GM18505 (cell line): ENCODE measurements at regions not wholly inside any gene's neighbourhood (a gene's known extent, or its start where the extent isn't known, plus 50 kb on each side); places are given as distances from the start of the nearest gene placed in this dataset.

Source experiments
- ATAC-seq: cut with Tn5 transposase; IDR thresholded peaks from one replicate; pipeline ENCODE4 v1.9.1; 2021; ENCODE audit not compliant: unreplicated experiment
- POLR2A ChIP-seq: IDR thresholded peaks from 4 replicates; pipeline ENCODE4 v1.6.1; 2011; ENCODE audit warnings: borderline replicate concordance; ENCODE audit not compliant: insufficient read depth, insufficient read length; ENCODE audit errors: extremely low read depth

- TF ChIP-seq POLR2A: no peak
- ATAC-seq: no peak
Observed at GRCh38 chr15:69805248-69805953, 292.3 kb downstream of the TLE3 start.

- no peak for ATAC-seq
- TF ChIP-seq POLR2A: no peak
Observed at GRCh38 chr15:69806287-69806915, 291.3 kb downstream of the TLE3 start.

DNA sequence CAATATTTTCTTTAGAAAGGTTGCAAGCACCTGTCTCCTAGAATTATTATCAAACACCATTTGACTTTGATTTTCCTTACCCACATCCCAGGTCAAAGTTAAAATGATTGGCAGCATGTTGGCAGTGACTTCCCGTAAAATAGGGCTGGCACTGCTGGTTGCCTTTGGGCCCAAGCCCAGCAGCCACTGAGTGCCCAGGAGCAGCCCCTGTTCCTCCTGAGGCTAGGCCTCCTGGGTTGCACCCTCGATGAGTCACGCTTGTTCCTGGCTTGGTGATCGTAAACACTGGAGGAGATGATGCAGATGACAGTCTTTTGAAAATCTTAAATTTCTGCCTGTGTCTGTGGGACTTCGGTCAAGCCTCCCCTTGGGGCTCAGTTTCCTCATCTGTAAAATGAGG is 290.0 kb downstream of the TLE3 start:
- TF ChIP-seq POLR2A: no peak
- no peak for ATAC-seq

GRCh38 chr15:69808756-69809155 is 289.0 kb downstream of the TLE3 start:
- no peak for TF ChIP-seq POLR2A
- ATAC-seq: no peak

DNA sequence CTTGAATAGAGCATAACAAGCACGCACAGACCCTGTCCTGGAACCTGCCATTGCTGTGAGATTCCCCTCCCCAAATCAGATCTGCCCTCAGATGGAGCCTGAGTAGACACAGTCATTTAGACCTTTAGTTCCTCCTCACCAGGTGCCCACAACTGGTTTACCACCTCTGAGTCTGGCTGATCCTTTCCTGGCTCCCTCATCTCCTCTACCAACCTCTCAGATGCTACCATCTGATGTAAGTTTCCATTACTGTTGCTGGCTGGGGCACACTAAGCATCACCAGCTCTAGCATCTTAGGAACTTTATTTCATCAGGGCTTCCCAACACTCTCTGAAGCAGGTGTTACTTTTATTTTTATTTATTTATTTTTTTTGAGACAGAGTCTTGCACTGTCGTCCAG is 288.3 kb downstream of the TLE3 start:
- ATAC-seq: no peak
- no peak for TF ChIP-seq POLR2A

DNA sequence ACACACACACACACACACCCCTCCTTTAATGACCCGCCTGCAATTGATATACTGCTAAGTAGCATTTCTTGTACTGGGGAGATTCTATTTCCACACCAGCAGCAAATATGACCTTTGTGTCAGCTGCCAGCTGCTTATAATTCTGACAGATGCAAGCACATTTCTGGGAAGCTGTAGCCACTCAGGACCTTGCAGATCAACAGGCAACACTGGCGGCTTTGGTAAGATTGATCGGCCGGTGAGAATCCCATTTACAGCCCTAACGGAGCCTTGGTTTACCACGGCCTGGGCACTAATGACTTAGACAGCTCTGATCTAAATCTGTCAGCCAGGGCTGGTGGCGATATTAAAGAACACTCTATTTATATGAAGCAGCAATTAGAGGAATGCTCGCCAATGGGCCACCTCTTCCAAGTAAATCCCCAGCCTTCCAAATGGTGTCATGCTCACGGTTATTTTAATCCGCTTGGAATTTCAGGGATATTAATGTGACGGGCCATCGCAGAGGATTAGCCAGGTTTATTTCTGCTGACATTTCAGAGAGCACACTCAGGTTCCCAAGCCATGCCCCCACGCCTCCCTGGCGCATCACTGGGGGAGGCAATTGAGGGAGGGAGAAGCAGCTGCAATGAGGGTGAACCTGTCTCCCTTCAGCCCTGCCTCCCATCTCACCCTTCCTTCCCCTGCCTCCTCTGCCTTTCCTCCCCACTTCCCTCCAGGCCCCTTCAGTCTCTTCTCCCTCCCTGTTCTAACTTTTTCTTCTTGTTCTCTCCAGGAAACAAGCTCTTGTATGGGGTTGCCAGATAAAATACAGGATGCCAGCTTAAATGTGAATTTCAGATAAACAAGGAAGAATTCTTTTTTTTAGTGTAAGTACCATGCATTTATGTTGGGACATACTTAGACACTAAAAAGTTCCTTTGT is 287.0 kb downstream of the TLE3 start:
- no peak for ATAC-seq
- TF ChIP-seq POLR2A: no peak

- no peak for TF ChIP-seq POLR2A
Observed at GRCh38 chr15:69812861-69813261, 284.9 kb downstream of the TLE3 start.

DNA sequence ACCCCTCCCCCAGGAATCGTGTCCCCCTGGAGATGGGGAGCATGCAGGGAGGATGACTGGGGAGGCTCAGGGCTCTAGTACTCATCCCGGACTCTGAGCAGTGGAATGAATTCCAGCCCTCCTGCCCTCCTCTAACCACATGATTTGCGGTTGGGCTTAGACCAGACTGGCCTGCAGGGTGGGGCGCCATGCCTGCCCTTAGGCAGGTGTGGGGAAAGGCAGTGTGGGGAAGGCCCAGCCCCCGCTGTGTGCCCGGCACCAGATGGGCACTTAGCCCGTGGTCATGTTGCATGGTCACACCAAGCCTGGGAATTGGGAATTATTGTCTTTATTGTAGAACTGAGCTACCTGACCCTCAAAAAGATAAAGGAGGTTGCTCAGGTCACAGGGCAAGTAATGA is 283.8 kb downstream of the TLE3 start:
- ATAC-seq: no peak
- no peak for TF ChIP-seq POLR2A

More at GRCh38 chr15:69812861-69813261, 284.9 kb downstream of the TLE3 start:
- no peak for ATAC-seq

DNA sequence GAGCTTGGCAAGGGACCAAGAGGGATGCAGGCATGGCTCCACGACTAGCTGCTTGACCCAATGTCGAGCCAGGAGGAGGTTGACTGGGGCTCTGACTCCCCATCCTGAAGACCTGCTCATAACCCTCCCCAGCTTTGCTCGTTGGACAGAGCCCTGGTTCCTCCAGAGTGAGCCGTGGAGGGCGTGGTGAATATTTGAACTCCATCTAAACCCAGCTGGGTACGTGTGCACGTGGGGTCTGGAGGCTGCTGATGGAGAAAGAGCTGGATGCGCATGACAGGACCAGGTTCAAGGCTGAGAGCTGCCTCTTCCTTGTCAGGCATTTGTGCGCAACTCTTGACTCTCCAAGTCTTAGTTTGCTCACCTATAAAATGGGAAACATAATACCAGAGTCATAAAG is 282.8 kb downstream of the TLE3 start:
- TF ChIP-seq POLR2A: no peak
- no peak for ATAC-seq

- no peak for ATAC-seq
- TF ChIP-seq POLR2A: no peak
Observed at GRCh38 chr15:69815793-69816192, 281.9 kb downstream of the TLE3 start.

DNA sequence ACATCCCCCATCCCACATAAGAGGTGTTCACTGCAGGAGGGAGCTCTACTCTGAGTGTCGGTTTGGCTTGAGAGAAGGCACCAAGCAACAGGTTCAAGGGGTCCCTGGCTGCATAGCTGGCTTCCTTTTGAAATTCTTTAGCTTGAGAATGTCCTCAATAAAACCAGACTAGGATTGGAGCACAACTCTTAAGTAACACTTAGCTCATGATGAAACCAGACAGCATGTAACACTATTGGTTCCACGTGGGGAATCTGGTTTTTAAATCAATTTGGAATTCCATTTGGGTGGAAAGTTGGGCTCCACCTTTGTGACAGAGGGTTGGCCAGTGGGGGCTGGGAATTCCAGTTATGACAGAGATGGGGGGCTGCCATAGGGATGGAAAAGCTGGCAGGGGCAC is 281.2 kb downstream of the TLE3 start:
- ATAC-seq: no peak
- TF ChIP-seq POLR2A: no peak

GRCh38 chr15:69818529-69818928 is 279.2 kb downstream of the TLE3 start:
- no peak for ATAC-seq
- no peak for TF ChIP-seq POLR2A

DNA sequence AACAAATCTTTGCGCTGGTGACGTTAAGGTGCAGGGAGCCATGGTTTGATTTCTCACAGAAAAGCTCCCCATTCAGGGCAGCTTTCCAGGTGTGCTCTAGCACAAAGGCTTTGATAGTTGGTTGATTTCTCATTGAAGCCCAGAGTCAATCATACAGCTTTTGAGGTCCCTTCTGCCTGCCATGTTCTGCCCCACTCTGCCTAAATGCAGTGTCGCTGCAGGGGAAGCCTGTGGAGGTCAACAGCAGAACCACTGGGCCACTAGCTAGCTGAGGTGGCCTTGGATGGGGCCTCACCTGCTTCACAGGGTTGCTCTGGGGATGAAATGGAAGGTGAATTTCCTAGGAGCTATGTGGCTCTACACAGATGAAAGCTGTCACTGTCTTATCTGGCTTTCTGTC is 278.3 kb downstream of the TLE3 start:
- TF ChIP-seq POLR2A: no peak
- ATAC-seq: no peak
